Pons (tissue), 1 donor: ENCODE measurements at regions not wholly inside any gene's neighbourhood (a gene's known extent, or its start where the extent isn't known, plus 50 kb on each side); places are given as distances from the start of the nearest gene placed in this dataset.
"Not testable (repeated sequence)": the region's sequence is repeated elsewhere in the genome, so short reads cannot be mapped to it uniquely, and the experiment has no call there.

Experiments used
- DNase-seq: peaks from one replicate; pipeline ENCODE4 v3.0.0-alpha.2; 2016; ENCODE audit warnings: low spot score

- DNase-seq, result no peak
These were observed 380.7 kb upstream of the CITED2 start for GRCh38 chr6:139754898-139755775.

GRCh38 chr6:139753198-139753861 is 378.9 kb upstream of the CITED2 start:
- DNase-seq, result no peak

- DNase-seq, result no peak
These were observed 377.6 kb upstream of the CITED2 start for GRCh38 chr6:139752086-139752485.

GRCh38 chr6:139751179-139751578 is 376.7 kb upstream of the CITED2 start:
- no peak for DNase-seq

- DNase-seq, result no peak
These were observed 374.1 kb upstream of the CITED2 start for GRCh38 chr6:139748353-139749146.

GRCh38 chr6:139747154-139747553 is 372.7 kb upstream of the CITED2 start:
- DNase-seq, result no peak

- DNase-seq, result no peak
These were observed 370.4 kb upstream of the CITED2 start for GRCh38 chr6:139744891-139745290.

GRCh38 chr6:139743664-139744437 is 369.4 kb upstream of the CITED2 start:
- no peak for DNase-seq

GRCh38 chr6:139742671-139743070 is 368.2 kb upstream of the CITED2 start:
- no peak for DNase-seq

GRCh38 chr6:139738801-139739455 is 364.5 kb upstream of the CITED2 start:
- DNase-seq, result no peak

- no peak for DNase-seq
These were observed 362.0 kb upstream of the CITED2 start for GRCh38 chr6:139736325-139736906.

GRCh38 chr6:139732451-139732850 is 358.0 kb upstream of the CITED2 start:
- no peak for DNase-seq

- DNase-seq, result no peak
These were observed 356.0 kb upstream of the CITED2 start for GRCh38 chr6:139730340-139730974.

GRCh38 chr6:139728876-139729427 is 354.5 kb upstream of the CITED2 start:
- DNase-seq, result no peak

- DNase-seq, result not testable (repeated sequence)
These were observed 351.8 kb upstream of the CITED2 start for GRCh38 chr6:139726272-139726671.

- no peak for DNase-seq
These were observed 348.1 kb upstream of the CITED2 start for GRCh38 chr6:139722530-139722929.

GRCh38 chr6:139721954-139722353 is 347.5 kb upstream of the CITED2 start:
- no peak for DNase-seq

- DNase-seq, result no peak
These were observed 339.6 kb upstream of the CITED2 start for GRCh38 chr6:139713900-139714506.

- DNase-seq, result no peak
These were observed 339.0 kb upstream of the CITED2 start for GRCh38 chr6:139713424-139713823.

- no peak for DNase-seq
These were observed 338.4 kb upstream of the CITED2 start for GRCh38 chr6:139712830-139713229.
